ENCODE measurements at regions not wholly inside any gene's neighbourhood (a gene's known extent, or its start where the extent isn't known, plus 50 kb on each side); places are given as distances from the start of the nearest gene placed in this dataset.

- Histone ChIP-seq H3K9me3 (ENCODE audit: low read length) (no peaks in the 10 kb centered on the region), H3K4me2 (ENCODE audit: low read length) (no peak overlapping the region), H4K20me1 (ENCODE audit: insufficient read depth, low read length) (no peaks in the 10 kb centered on the region)
Measured at GRCh38 chr10:108086502-108086901, 922.0 kb upstream of the SORCS1 start.

GRCh38 chr10:108082596-108082995 lies 918.1 kb upstream of the SORCS1 start:
- Histone ChIP-seq H3K9me2 (ENCODE audit: low read depth, low read length) (no peaks in the 10 kb centered on the region), H3K4me1 (ENCODE audit: insufficient read depth, low read length, severe bottlenecking) (no peaks in the 10 kb centered on the region), H3K27me3 (ENCODE audit: insufficient read depth, low read length) (no peaks in the 10 kb centered on the region), H3K4me2 (ENCODE audit: low read length) (no peak overlapping the region), H3K4me3 (ENCODE audit: low read depth, low read length, poor library complexity, severe bottlenecking) (no peak overlapping the region), H4K20me1 (ENCODE audit: insufficient read depth, low read length) (no peaks in the 10 kb centered on the region), H3K9me3 (ENCODE audit: low read length) (no peaks in the 10 kb centered on the region), H3K9ac (ENCODE audit: low read length) (no peak overlapping the region), H3F3A (ENCODE audit: insufficient read depth, low read length) (no peaks in the 10 kb centered on the region), H2AFZ (ENCODE audit: low read length) (no peak overlapping the region), H3K79me2 (ENCODE audit: insufficient read depth, low read length) (no peaks in the 10 kb centered on the region), H3K27ac (ENCODE audit: low read depth, low read length, poor library complexity, severe bottlenecking) (no peak overlapping the region), H3K36me3 (ENCODE audit: insufficient read depth, low read length) (no peaks in the 10 kb centered on the region)
- no peak for TF ChIP-seq EZH2 (IDR thresholded peaks at IDR 0.05; ENCODE audit: borderline replicate concordance, low read length)
- TF ChIP-seq, protein P1, sequence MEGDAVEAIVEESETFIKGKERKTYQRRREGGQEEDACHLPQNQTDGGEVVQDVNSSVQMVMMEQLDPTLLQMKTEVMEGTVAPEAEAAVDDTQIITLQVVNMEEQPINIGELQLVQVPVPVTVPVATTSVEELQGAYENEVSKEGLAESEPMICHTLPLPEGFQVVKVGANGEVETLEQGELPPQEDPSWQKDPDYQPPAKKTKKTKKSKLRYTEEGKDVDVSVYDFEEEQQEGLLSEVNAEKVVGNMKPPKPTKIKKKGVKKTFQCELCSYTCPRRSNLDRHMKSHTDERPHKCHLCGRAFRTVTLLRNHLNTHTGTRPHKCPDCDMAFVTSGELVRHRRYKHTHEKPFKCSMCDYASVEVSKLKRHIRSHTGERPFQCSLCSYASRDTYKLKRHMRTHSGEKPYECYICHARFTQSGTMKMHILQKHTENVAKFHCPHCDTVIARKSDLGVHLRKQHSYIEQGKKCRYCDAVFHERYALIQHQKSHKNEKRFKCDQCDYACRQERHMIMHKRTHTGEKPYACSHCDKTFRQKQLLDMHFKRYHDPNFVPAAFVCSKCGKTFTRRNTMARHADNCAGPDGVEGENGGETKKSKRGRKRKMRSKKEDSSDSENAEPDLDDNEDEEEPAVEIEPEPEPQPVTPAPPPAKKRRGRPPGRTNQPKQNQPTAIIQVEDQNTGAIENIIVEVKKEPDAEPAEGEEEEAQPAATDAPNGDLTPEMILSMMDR (IDR thresholded peaks at IDR 0.05; ENCODE audit: low read length): no peak

More at GRCh38 chr10:108086502-108086901, 922.0 kb upstream of the SORCS1 start:
- Histone ChIP-seq H3K4me1 (ENCODE audit: insufficient read depth, low read length, severe bottlenecking) (no peaks in the 10 kb centered on the region), H3F3A (ENCODE audit: insufficient read depth, low read length) (no peaks in the 10 kb centered on the region), H3K36me3 (ENCODE audit: insufficient read depth, low read length) (no peaks in the 10 kb centered on the region), H3K27ac (ENCODE audit: low read depth, low read length, poor library complexity, severe bottlenecking) (no peak overlapping the region), H2AFZ (ENCODE audit: low read length) (no peak overlapping the region), H3K4me3 (ENCODE audit: low read depth, low read length, poor library complexity, severe bottlenecking) (no peak overlapping the region), H3K9me2 (ENCODE audit: low read depth, low read length) (no peaks in the 10 kb centered on the region), H3K79me2 (ENCODE audit: insufficient read depth, low read length) (no peaks in the 10 kb centered on the region), H3K27me3 (ENCODE audit: insufficient read depth, low read length) (no peaks in the 10 kb centered on the region), H3K9ac (ENCODE audit: low read length) (no peak overlapping the region)
- TF ChIP-seq EZH2 (IDR thresholded peaks at IDR 0.05; ENCODE audit: borderline replicate concordance, low read length): no peak
- TF ChIP-seq, protein P1 (IDR thresholded peaks at IDR 0.05; ENCODE audit: low read length): no peak

GRCh38 chr10:108078263-108078662 lies 913.8 kb upstream of the SORCS1 start:
- H3K27me3 ChIP-seq (ENCODE audit: insufficient read depth, low read length): no peaks in the 10 kb centered on the region
- no peak overlapping the region for H3K9ac ChIP-seq (ENCODE audit: low read length)
- TF ChIP-seq, protein P1 (IDR thresholded peaks at IDR 0.05; ENCODE audit: low read length): no peak
- no peaks in the 10 kb centered on the region for H3K9me3 ChIP-seq (ENCODE audit: low read length)
- no peak overlapping the region for H3K4me3 ChIP-seq (ENCODE audit: low read depth, low read length, poor library complexity, severe bottlenecking)
- H3K4me1 ChIP-seq (ENCODE audit: insufficient read depth, low read length, severe bottlenecking): no peaks in the 10 kb centered on the region
- no peaks in the 10 kb centered on the region for H4K20me1 ChIP-seq (ENCODE audit: insufficient read depth, low read length)
- H3F3A ChIP-seq (ENCODE audit: insufficient read depth, low read length): no peaks in the 10 kb centered on the region
- no peaks in the 10 kb centered on the region for H3K36me3 ChIP-seq (ENCODE audit: insufficient read depth, low read length)
- H3K9me2 ChIP-seq (ENCODE audit: low read depth, low read length): no peaks in the 10 kb centered on the region
- no peak overlapping the region for H2AFZ ChIP-seq (ENCODE audit: low read length)
- H3K79me2 ChIP-seq (ENCODE audit: insufficient read depth, low read length): no peaks in the 10 kb centered on the region
- no peak overlapping the region for H3K27ac ChIP-seq (ENCODE audit: low read depth, low read length, poor library complexity, severe bottlenecking)
- H3K4me2 ChIP-seq (ENCODE audit: low read length): no peak overlapping the region

Measured in OCI-LY1 (cell line).